ENCODE measurements at regions not wholly inside any gene's neighbourhood (a gene's known extent, or its start where the extent isn't known, plus 50 kb on each side); places are given as distances from the start of the nearest gene placed in this dataset.

GRCh38 chrX:63929608-63930007 lies 144.6 kb upstream of the ARHGEF9 start:
- no peak overlapping the region for H3K27ac ChIP-seq
- TF ChIP-seq ZFX (IDR thresholded peaks at IDR 0.05) (no peak), CTCF (conservative IDR thresholded peaks at IDR 0.05) (no peak)

GRCh38 chrX:63927848-63928247 lies 142.8 kb upstream of the ARHGEF9 start:
- TF ChIP-seq CTCF (conservative IDR thresholded peaks at IDR 0.05) (no peak), ZFX (IDR thresholded peaks at IDR 0.05) (no peak)
- H3K27ac ChIP-seq: no peak overlapping the region

GRCh38 chrX:63922221-63922620 lies 137.2 kb upstream of the ARHGEF9 start:
- TF ChIP-seq CTCF (conservative IDR thresholded peaks at IDR 0.05): no peak
- TF ChIP-seq ZFX (IDR thresholded peaks at IDR 0.05): no peak
- no peak overlapping the region for H3K27ac ChIP-seq

- no peak for TF ChIP-seq ZFX (IDR thresholded peaks at IDR 0.05)
- TF ChIP-seq CTCF (conservative IDR thresholded peaks at IDR 0.05): no peak
- no peak overlapping the region for H3K27ac ChIP-seq
These were observed 135.9 kb upstream of the ARHGEF9 start for GRCh38 chrX:63920875-63921274.

GRCh38 chrX:63919081-63919480 lies 134.1 kb upstream of the ARHGEF9 start:
- H3K27ac ChIP-seq: no peak overlapping the region
- no peak for TF ChIP-seq CTCF (conservative IDR thresholded peaks at IDR 0.05)
- no peak for TF ChIP-seq ZFX (IDR thresholded peaks at IDR 0.05)

- TF ChIP-seq CTCF (conservative IDR thresholded peaks at IDR 0.05) (peak; percentile 15), ZFX (IDR thresholded peaks at IDR 0.05) (no peak)
- no peak overlapping the region for H3K27ac ChIP-seq
These were observed 133.6 kb upstream of the ARHGEF9 start for GRCh38 chrX:63918611-63919010.

- TF ChIP-seq CTCF (conservative IDR thresholded peaks at IDR 0.05) (no peak), ZFX (IDR thresholded peaks at IDR 0.05) (no peak)
- no peak overlapping the region for H3K27ac ChIP-seq
These were observed 132.3 kb upstream of the ARHGEF9 start for GRCh38 chrX:63917296-63917695.

All from C4-2B (cell line).